ENCODE measurements at regions not wholly inside any gene's neighbourhood (a gene's known extent, or its start where the extent isn't known, plus 50 kb on each side); places are given as distances from the start of the nearest gene placed in this dataset.
"Not testable (repeated sequence)": the region's sequence is repeated elsewhere in the genome, so short reads cannot be mapped to it uniquely, and the experiment has no call there.

DNA sequence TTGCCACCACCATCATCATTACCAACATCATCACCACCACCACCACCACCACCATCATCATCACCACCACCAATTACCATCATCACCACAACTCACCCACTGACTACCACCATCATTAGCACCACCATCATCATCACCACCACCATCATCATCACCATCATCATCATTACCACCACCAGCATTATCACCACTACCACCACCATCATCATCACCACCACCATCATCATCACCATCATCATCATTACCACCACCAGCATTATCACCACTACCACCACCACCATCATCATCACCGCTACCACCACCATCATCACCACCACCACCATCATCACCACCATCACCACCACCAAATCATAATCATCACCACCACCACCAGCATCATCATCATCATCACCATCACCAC is 338.7 kb downstream of the VRK1 start:
- not testable (repeated sequence) for TF ChIP-seq POLR2A, POLR2AphosphoS5 (IDR thresholded peaks at IDR 0.05)
- TF ChIP-seq, protein P1, sequence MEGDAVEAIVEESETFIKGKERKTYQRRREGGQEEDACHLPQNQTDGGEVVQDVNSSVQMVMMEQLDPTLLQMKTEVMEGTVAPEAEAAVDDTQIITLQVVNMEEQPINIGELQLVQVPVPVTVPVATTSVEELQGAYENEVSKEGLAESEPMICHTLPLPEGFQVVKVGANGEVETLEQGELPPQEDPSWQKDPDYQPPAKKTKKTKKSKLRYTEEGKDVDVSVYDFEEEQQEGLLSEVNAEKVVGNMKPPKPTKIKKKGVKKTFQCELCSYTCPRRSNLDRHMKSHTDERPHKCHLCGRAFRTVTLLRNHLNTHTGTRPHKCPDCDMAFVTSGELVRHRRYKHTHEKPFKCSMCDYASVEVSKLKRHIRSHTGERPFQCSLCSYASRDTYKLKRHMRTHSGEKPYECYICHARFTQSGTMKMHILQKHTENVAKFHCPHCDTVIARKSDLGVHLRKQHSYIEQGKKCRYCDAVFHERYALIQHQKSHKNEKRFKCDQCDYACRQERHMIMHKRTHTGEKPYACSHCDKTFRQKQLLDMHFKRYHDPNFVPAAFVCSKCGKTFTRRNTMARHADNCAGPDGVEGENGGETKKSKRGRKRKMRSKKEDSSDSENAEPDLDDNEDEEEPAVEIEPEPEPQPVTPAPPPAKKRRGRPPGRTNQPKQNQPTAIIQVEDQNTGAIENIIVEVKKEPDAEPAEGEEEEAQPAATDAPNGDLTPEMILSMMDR (IDR thresholded peaks at IDR 0.05), result not testable (repeated sequence)

All from prostate gland (tissue), 2 donors.